GM21528 (cell line): ENCODE measurements at regions not wholly inside any gene's neighbourhood (a gene's known extent, or its start where the extent isn't known, plus 50 kb on each side); places are given as distances from the start of the nearest gene placed in this dataset.
"Not testable (repeated sequence)": the region's sequence is repeated elsewhere in the genome, so short reads cannot be mapped to it uniquely, and the experiment has no call there.

Experiments
- ATAC-seq: cut with Tn5 transposase; IDR thresholded peaks from one replicate; pipeline ENCODE4 v1.9.1; 2021; ENCODE audit warnings: mild to moderate bottlenecking, moderate library complexity; ENCODE audit not compliant: unreplicated experiment, low FRiP score

DNA sequence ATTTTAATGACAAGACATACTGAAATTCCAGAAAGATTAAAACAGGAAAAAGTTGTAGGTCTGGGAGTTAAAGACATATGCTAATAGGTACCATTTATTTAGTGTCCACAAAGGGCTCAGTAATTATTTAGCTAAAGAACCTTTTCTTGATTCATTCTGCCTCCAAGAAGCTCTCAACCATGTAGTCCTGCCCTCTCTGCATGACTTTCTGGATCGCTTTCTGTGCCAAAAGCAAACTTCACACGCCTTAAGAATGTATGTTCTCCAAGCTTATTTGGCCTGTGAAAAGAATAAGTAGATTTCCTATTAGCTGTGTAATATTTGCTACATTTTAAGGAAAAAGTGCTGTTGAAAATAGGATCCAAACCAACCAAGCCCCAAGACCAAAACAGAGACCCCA, 291.7 kb downstream of the C12orf75 start:
- ATAC-seq: no peak

GRCh38 chr12:105622846-105623736, 292.6 kb downstream of the C12orf75 start:
- ATAC-seq: no peak

DNA sequence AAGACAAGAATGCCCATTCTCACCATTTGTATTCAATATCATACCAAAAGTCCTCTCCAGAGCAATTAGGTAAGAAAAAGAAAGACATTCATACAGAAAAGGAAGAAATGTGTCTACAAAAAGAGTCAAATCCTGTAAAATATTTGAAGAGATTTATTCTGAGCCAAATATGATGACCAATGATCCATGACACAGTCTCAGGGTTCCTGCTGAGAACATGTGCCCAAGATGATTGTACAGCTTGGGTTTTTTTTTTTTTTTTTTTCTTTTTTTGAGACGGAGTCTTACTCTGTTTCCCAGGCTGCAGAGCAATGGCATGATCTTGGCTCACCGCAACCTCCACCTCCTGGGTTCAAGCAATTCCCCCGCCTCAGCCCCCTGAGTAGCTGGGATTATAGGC, 296.2 kb downstream of the C12orf75 start:
- ATAC-seq: no peak

DNA sequence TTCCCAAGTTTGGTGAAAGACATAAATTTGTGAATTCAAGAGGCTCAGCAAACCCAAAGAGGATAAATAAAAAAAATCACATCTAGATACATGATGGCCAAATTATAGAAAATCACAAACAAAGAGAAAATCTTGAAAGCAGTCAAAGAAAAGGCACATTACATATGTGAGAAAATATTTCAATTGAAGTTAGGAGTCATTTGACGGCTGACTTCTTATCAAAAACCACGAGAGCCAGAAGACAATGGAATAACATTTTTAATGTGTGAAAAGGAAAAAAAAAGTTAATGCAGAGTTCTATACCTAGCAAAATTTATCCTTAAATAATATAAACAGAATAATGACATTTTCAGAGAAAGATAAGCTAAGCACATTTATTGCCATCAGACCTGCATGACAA, 307.0 kb downstream of the C12orf75 start:
- no peak for ATAC-seq

- ATAC-seq: no peak
These were observed 310.3 kb downstream of the C12orf75 start for GRCh38 chr12:105640761-105641160.

- no peak for ATAC-seq
These were observed 311.3 kb downstream of the C12orf75 start for GRCh38 chr12:105641749-105642148.

GRCh38 chr12:105644770-105645169, 314.3 kb downstream of the C12orf75 start:
- ATAC-seq: no peak

DNA sequence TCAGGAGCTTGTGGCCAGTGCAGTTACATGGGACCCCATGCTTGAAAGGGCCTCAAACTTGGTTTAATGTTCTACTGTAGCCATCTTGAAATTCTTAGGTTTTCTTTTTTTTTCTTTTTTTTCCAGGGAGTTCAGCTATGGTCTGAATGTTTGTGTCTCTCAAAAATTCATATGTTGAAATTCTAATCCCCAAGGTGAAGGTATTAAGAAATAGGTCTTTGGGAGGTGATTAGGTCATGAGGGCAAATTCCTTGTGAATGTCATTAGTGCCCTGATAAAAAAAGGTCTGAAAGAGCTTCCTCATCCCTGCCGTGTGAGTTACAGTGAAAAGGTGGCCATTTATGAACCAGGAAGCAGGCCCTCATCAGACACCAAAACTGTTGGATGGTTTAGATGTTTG, 324.1 kb downstream of the C12orf75 start:
- ATAC-seq: no peak

- ATAC-seq: no peak
These were observed 327.9 kb downstream of the C12orf75 start for GRCh38 chr12:105658389-105658788.

DNA sequence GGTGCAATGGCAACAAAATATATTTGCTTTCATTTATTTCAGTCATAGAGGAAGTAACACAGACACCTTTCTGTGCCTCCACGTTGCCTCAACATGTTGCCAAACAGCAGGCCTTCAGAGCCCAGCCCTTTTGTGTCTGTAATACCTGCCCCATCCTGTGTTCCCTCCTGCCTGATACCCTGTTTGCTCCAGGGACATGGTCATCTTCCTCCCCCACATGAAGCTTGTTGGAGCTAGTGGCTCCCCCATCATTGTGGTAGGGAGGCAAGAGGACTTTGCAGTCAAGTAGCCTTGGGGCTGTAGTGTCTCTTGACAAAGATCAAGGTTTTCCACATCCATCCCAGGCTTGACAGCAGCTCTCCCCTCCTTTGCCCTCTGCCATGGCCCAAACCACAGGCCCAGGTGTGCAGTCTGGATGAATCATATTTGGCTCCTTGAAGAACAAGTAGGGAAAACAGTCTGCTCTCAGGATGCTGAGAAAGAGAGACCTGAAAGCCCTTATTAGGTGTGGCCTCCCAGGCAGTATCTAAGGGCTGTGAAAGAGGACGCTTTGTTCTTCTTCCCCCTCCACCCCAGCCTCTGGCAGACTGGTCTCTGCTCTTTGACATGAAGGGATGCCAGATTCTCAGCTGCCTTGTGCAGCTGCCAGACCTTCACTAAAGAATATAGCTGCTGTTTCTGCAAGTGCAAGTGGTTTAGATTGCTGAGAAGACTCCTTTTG, 329.0 kb downstream of the C12orf75 start:
- no peak for ATAC-seq

DNA sequence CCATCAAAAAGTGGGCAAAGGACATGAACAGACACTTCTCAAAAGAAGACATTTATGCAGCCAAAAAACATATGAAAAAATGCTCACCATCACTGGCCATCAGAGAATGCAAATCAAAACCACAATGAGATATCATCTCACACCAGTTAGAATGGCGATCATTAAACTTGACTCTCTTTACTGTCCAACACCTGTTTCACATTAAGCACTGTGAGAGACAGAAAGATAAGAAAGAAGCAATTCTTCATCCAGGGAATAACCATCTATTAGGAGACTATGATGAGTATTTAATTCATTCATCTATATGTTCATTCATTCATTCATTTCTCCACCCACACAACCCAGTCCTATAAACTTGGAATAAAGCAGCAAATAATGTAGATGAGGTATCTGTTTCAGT, 334.3 kb downstream of the C12orf75 start:
- not testable (repeated sequence) for ATAC-seq

DNA sequence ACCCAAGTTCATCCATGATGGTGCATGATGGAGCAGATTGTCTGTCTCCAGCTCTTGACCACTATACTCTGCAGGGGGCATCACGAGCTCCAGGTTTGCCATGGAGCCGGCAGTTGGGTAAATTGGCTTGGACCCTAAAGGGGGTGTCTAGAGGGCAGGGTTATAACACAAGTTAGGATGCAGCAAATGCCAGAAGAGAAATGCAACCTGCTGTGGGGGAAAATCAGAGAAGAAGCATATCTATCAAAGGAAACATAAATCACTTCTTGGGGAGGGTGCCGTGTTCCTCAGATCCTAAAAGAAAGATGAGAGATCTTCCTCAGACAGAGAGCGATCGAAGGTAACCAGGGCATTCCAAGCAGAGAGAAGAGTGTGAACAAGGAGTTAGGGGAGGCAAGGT, 334.9 kb downstream of the C12orf75 start:
- ATAC-seq: no peak

DNA sequence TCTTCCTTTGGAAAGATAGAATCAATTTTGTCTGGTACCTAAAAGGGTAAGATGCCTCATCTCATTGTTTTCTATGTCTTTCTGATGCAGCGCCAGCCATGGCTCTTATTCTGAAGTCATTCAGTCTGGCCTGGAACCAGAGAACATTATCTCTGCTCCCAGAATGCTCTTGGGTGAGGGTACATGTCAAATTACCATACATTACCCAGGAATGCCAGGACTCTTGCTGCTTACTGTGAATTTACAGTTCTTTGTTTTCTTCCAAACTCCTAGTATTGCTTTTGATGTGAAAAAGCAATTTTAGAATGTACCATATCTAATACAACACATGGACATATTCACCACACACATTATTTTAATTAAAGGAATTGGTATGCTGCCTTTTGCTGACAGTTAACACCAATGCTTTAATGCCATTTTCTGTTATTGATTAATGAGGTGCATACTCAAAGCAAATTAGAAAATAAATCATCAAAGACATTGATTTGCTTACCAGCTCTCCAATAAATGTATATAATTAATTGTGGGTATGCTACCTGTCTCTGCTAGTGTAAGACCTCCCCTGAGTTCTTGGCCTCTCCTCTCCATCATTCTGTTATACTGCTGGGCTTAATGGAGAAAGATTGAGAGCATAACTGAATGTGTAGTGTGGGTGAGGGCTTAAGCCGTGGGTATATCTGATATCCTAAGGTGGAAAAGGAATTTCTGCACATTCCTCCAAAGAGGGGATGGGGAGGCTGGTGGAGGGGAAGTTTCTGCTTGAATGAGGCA, 337.7 kb downstream of the C12orf75 start:
- no peak for ATAC-seq

DNA sequence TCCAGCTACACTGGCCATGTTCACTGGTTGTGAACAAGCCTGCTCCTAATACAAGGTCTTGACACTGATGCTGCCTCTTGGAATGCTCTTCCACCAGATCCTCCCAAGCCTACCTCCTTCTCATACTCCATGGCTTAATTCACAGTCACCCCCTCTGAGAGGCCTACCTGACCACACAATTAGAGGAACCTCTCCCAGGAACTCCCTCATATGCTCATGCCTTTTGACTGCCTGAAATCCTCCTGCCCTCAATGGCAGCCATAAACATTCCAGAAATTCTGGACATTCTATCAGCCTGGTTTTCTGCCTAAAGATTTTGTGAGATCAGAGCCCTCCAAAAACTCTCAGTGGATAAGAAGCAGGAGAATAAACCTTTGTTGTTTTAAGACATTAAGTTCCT, 340.2 kb downstream of the C12orf75 start:
- ATAC-seq: no peak

DNA sequence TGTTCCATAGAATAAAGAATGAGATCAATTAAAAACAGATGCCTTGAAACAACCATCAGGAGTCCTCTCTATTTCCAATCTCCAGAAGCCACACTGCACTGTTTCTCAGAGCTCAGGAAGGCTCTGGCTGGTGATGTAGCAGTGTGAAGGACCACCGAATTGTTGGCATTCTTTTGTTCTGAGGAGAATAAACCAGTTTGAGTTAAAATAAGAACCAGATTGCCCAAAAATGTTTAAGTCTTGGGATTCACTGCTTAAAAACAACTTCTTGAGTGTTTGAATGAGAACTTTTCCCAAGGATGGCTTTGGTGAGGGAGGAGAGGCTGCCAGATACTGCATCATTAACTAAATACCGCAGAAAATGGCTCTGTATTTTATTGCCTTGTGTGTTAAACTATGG, 341.2 kb downstream of the C12orf75 start:
- ATAC-seq: no peak

- no peak for ATAC-seq
These were observed 341.9 kb downstream of the C12orf75 start for GRCh38 chr12:105672121-105672975.

DNA sequence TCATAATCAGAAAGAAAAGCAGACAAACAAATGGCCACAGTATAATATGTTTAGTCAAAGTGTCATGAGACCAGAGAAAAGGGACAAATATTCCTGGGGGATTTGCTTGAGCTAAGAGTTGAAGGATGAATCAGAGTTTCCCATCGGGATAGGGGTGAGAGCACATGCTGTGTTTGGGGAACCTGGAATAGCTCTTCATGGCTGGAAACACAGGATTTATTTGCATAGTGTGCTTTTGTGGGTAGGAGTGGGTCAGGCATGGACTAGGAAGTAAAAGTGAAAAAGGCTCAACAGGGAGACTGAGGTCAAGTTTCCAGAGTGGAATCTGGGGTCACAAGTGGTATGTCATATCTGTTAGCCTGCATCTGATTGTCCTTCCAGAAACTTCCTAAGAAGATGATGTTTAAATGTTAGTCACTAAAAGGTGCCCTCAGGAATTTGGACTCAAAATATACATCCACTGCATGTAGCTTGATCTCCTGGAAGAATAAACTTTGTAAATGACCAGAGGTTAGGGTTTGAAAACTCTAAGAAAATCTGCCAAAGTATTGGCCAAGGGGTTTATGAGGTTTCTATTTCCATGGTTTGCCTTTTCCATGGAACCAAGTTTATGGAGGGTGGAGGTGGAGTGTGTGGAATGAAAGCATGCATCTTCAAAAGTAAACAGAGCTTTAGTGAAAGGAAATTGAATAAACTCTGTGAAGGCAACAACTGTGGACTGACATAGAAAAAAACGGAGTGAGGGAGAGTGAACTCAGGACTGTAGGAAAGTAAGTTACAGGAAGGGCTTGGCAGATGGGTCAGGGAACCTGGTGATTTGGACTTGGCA, 344.6 kb downstream of the C12orf75 start:
- no peak for ATAC-seq

GRCh38 chr12:105676694-105677093, 346.2 kb downstream of the C12orf75 start:
- ATAC-seq: no peak

DNA sequence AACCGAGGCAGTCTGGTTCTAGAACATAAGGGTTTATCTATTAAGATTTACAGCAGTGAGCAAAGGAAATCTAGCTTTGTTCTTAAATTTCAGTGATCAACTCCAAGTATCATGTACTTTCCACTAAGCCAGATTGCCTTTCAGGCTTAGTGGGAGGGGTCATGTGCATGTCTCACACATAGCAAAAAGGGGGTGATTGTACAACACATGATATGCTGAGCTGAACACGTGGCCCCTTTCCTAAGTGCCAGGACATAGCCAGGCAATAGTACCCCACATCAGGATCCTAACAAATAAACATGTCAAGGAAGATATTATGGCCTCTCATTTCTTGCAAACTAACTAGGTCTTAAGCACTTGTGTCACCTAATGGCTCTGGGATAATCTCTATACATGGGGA, 347.2 kb downstream of the C12orf75 start:
- ATAC-seq: no peak
